ENCODE measurements at regions not wholly inside any gene's neighbourhood (a gene's known extent, or its start where the extent isn't known, plus 50 kb on each side); places are given as distances from the start of the nearest gene placed in this dataset.

GRCh38 chr9:19885608-19886007 is 96.8 kb upstream of the SLC24A2 start:
- H3K27me3 Mint-ChIP-seq (ENCODE audit: insufficient read depth), result no peaks in the 10 kb centered on the region
- H3K36me3 Mint-ChIP-seq (ENCODE audit: low read depth), result no peaks in the 10 kb centered on the region
- no peak overlapping the region for H3K27ac ChIP-seq (ENCODE audit: low read depth, low read length)
- TF ChIP-seq CTCF (conservative IDR thresholded peaks at IDR 0.05), result no peak
- no peak for DNase-seq
- H3K9ac ChIP-seq (ENCODE audit: extremely low read depth, low read length, poor library complexity, severe bottlenecking), result no peak overlapping the region
- H3K4me1 ChIP-seq (ENCODE audit: control insufficient read depth, insufficient read depth, low read length), result no peaks in the 10 kb centered on the region
- no peaks in the 10 kb centered on the region for H3K9me3 ChIP-seq (ENCODE audit: control insufficient read depth, low read length)
- WGBS, 2 experiments (ENCODE audit: insufficient coverage in 1 of 2, insufficient read length in 1 of 2), result 97 to 100% methylated on average over 3 to 4 of the region's 4 CpGs
- no peaks in the 10 kb centered on the region for H3K4me1 Mint-ChIP-seq
- H3K9me3 Mint-ChIP-seq, result no peaks in the 10 kb centered on the region
- H3K4me3 Mint-ChIP-seq, result no peak overlapping the region
- H3K27me3 ChIP-seq (ENCODE audit: control insufficient read depth, insufficient read depth, low read length, poor library complexity, severe bottlenecking), result no peaks in the 10 kb centered on the region
- no peaks in the 10 kb centered on the region for H3K36me3 ChIP-seq (ENCODE audit: control insufficient read depth, insufficient read depth, low read length)
- no peak overlapping the region for H3K27ac Mint-ChIP-seq
- H3K4me3 ChIP-seq (ENCODE audit: low read length), result no peak overlapping the region

DNA sequence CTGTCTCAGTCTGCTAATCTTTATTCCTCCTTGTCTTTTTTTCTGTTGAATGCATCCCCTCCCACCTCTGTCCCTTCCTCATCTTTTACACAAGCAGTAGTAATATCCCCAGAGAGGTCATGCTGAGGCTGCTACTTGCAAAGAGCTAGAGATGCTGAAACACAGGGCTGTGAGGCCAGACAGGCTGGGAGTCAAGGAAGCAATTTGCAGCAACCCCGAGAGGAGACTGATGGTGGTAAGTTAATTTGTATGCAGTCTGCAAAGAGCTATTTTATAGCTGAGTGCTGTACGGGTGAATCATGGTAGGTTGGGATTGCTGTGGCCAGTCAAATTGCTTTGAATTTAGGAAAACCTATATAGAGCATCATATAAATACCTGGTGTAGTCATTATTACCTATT is 90.2 kb upstream of the SLC24A2 start:
- Mint-ChIP-seq H3K27me3 (ENCODE audit: insufficient read depth) (no peaks in the 10 kb centered on the region), H3K4me3 (no peak overlapping the region), H3K36me3 (ENCODE audit: low read depth) (no peaks in the 10 kb centered on the region), H3K4me1 (no peaks in the 10 kb centered on the region), H3K27ac (no peak overlapping the region), H3K9me3 (no peaks in the 10 kb centered on the region)
- no peak for TF ChIP-seq CTCF (conservative IDR thresholded peaks at IDR 0.05)
- no peak for DNase-seq
- Histone ChIP-seq H3K4me3 (ENCODE audit: low read length) (no peak overlapping the region), H3K9me3 (ENCODE audit: control insufficient read depth, low read length) (no peaks in the 10 kb centered on the region), H3K9ac (ENCODE audit: extremely low read depth, low read length, poor library complexity, severe bottlenecking) (no peak overlapping the region), H3K27ac (ENCODE audit: low read depth, low read length) (no peak overlapping the region), H3K36me3 (ENCODE audit: control insufficient read depth, insufficient read depth, low read length) (no peaks in the 10 kb centered on the region), H3K4me1 (ENCODE audit: control insufficient read depth, insufficient read depth, low read length) (no peaks in the 10 kb centered on the region), H3K27me3 (ENCODE audit: control insufficient read depth, insufficient read depth, low read length, poor library complexity, severe bottlenecking) (no peaks in the 10 kb centered on the region)
- WGBS, 2 experiments (ENCODE audit: insufficient coverage in 1 of 2, insufficient read length in 1 of 2), result 83 to 91% methylated on average over 1 to 2 of the region's 2 CpGs

DNA sequence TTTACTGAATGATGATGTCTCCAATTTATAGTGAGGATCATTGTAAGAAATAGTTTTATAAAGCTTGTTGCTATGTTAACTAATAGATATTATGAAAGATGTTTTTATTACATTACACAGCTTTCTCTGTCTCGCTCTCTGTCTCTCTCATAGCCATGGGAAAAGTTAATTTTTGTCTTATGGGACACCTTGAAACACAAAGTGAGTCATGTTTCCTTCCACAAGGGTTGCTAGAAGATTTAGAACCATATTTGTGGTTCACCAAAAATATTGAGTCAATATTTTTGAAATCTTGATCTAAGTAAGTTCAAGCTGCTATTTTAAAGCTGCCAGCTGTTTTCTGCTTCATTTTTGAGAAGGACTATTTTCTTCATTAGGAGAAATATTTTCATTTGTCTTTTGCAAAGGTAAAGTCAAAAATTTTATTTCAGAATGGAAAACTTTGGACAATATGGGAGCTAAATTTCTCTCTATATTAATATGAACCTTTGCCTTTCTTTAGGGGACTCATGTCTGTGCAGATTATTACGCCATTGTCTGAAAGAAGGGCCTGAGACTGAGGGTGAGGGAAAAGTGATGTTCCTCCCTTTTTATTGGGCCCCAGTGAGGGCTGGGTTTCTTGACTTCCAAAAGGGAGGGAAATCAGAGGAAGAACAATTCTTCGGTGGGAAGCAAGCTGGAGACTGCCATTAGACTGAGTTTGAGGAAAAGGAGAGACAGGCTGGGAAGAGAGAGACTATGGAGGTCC is 87.9 kb upstream of the SLC24A2 start:
- WGBS, 2 experiments (ENCODE audit: insufficient coverage in 1 of 2, insufficient read length in 1 of 2), result 89 to 93% methylated on average over 3 of the region's 3 CpGs
- Mint-ChIP-seq H3K27me3 (ENCODE audit: insufficient read depth) (no peaks in the 10 kb centered on the region), H3K4me1 (no peaks in the 10 kb centered on the region), H3K36me3 (ENCODE audit: low read depth) (no peaks in the 10 kb centered on the region), H3K4me3 (no peak overlapping the region), H3K9me3 (no peaks in the 10 kb centered on the region), H3K27ac (no peak overlapping the region)
- Histone ChIP-seq H3K4me3 (ENCODE audit: low read length) (no peak overlapping the region), H3K9ac (ENCODE audit: extremely low read depth, low read length, poor library complexity, severe bottlenecking) (no peak overlapping the region), H3K27ac (ENCODE audit: low read depth, low read length) (no peak overlapping the region), H3K9me3 (ENCODE audit: control insufficient read depth, low read length) (no peaks in the 10 kb centered on the region), H3K4me1 (ENCODE audit: control insufficient read depth, insufficient read depth, low read length) (no peaks in the 10 kb centered on the region), H3K36me3 (ENCODE audit: control insufficient read depth, insufficient read depth, low read length) (no peaks in the 10 kb centered on the region), H3K27me3 (ENCODE audit: control insufficient read depth, insufficient read depth, low read length, poor library complexity, severe bottlenecking) (no peaks in the 10 kb centered on the region)
- TF ChIP-seq CTCF (conservative IDR thresholded peaks at IDR 0.05), result no peak
- no peak for DNase-seq

Measured in endodermal cell (in vitro differentiated cells).